IPS DF 4.7 (cell line): ENCODE measurements at regions not wholly inside any gene's neighbourhood (a gene's known extent, or its start where the extent isn't known, plus 50 kb on each side); places are given as distances from the start of the nearest gene placed in this dataset.

Experiments used
- DNase-seq: peaks from one replicate; pipeline ENCODE4 v3.0.0-alpha.2; 2013; ENCODE audit warnings: low spot score; ENCODE audit errors: extremely low read depth

GRCh38 chr7:155879592-155879991, 67.3 kb upstream of the SHH start:
- DNase-seq: no peak

- no peak for DNase-seq
These were observed 66.4 kb upstream of the SHH start for GRCh38 chr7:155878674-155879073.

DNA sequence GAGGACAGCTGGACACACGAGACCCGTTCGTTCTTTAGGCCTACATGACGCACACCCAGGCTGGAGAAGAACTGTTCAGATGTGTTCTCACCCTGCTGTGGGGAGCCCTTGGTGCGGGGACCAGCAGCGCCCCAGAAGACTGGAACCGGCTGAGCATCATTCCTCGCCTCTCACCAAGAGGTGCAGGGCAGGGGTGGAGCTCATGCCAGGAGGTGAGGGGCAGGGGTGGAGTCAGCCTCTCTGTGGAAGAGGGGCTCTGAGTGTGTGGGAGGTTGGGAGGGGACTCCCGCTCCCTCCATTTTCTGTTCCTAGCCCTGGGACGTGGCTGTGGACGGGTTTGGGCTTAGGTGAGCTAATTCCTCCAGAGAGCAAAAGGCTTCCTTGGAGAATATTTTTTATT, 66.0 kb upstream of the SHH start:
- DNase-seq: no peak

- DNase-seq: no peak
These were observed 64.9 kb upstream of the SHH start for GRCh38 chr7:155877167-155877566.

- DNase-seq: no peak
These were observed 62.1 kb upstream of the SHH start for GRCh38 chr7:155874411-155874810.

GRCh38 chr7:155874010-155874409, 61.7 kb upstream of the SHH start:
- DNase-seq: no peak

DNA sequence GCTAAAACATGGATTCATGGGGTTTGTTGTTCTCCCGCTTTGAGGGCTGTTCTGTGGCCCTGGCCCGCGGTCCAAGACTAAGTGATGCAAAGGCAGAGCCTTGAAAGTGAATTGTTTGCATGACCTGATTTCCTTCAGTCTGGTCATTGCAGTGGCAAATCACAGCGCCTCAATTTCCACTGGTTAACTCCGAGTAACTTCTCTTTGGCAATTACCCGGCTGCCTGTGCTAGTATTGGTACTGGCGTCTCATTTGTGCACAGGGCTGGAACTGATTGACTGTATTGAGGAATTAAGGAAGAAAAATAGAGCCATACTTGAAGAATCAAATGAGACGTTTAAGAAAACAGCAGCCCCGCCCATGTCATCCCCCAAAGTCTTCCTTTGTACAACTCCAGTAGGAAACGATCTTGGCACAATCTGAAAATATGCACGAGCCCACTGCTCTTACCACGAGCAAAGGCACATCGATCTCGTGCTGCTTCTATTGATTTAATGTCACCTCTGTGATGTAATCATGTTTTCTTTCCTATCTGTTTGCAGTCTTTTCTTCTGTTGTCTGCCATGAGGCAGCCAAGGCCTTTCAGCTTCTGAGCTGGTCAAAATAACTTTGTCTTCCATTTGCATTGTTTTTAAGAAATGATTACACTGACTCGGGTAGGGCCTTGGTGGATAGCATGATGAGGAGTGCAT, 60.6 kb upstream of the SHH start:
- no peak for DNase-seq

DNA sequence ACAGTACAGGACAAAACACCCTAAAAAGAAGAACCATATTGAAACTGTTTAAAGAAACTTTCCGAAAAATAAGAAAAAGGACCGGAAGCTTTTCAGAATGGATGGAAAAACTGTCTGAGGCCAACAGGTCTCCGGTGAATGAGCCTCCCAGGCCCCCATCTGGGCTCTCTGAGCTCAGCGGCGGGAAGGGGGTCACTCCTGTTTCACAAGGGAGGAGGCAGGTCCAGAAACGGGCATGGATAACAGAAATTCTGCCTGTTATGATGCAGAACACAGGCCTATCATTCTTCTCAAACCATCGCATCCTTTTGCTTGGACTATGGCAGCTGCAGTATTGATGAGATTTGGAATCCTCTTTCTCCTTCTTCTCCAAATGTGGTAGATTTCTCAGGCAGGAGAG, 58.9 kb upstream of the SHH start:
- no peak for DNase-seq

DNA sequence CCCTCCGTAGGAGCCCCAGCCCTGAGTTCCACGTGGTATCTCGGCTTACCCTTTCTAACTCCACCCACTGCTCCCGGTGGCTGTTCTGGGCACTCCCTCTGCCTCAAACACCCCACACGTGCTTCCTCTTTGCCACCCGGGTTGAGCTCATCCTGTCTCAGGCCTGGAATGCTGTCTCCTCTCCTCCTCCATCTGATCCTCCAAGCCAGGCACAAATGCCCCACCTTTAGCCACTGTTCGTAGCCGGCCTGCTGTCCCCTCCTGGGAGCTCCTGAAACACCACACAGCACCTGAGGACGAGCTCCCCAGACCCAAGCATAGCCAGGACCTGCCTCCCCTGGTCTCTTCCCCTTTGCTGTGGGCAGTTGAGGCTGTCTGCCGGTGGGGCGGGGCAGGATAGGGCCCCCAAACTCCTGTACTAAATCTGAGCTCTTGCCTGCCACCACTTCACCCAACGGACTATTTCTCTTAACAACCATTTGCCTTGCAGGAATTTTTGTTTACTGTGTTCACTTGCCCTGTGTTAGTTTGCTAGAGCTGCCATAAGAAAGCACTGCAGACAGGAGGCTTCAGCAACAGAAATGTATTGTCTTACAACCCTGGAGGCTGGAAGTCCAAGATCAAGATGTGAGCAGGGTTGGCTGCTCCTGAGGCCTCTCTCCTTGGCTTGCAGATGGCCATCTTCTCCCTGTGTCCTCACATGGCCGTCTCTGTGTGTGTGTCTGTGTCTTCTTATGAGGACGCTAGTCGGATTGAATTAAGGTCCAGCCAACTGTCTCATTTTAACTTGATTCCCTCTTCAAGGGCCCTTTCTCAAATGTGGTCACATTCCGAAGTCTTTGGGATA, 58.3 kb upstream of the SHH start:
- no peak for DNase-seq

DNA sequence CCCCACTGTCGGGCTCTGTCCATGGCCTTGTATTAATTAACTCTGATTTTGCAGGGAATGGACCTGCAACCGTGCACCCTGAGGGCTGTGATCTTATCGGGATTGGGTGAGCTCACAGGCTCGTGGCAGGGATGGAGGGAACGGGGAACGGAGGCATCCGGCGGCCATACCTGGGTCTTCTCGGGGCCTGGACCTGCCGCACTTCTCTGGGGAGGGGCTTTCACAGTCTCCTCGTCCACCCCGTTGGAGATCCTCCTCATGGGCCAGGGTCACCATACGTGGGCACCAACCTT, 57.5 kb upstream of the SHH start:
- no peak for DNase-seq

GRCh38 chr7:155868955-155869783, 56.9 kb upstream of the SHH start:
- no peak for DNase-seq

DNA sequence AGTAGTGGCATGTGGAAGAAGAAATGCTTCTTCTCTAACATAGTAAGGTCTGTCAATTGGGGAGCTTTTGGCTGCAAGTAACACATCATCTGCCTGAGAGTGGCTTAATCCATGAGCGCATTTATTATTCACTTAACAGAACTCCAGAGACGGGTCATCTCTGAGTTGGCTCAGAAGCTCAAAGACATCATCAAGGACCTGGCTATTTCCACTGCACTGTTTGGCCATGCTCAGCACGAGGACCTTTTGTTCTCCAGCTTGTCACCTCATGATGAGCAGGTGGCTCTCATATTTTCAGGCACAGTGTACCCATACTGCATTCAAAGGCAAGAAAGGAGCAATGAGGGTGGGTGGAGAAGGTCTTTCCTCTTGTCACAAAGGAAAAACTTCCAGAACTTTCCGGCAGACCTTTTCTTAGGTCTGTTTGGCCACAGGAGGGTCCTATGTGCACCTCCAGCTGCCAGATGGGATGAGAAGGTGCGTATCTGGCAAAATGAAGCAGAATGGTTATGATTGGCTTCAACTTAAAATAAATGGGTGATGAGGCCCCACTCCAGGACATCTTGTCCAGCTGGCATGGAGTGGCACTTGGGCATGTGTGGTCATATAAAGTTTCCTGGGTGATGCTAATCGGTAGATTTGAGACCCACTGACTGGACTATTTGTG, 55.6 kb upstream of the SHH start:
- DNase-seq: no peak

GRCh38 chr7:155867280-155867679, 55.0 kb upstream of the SHH start:
- DNase-seq: no peak

- no peak for DNase-seq
These were observed 53.7 kb upstream of the SHH start for GRCh38 chr7:155865830-155866525.

GRCh38 chr7:155864991-155865690, 52.9 kb upstream of the SHH start:
- DNase-seq: no peak

DNA sequence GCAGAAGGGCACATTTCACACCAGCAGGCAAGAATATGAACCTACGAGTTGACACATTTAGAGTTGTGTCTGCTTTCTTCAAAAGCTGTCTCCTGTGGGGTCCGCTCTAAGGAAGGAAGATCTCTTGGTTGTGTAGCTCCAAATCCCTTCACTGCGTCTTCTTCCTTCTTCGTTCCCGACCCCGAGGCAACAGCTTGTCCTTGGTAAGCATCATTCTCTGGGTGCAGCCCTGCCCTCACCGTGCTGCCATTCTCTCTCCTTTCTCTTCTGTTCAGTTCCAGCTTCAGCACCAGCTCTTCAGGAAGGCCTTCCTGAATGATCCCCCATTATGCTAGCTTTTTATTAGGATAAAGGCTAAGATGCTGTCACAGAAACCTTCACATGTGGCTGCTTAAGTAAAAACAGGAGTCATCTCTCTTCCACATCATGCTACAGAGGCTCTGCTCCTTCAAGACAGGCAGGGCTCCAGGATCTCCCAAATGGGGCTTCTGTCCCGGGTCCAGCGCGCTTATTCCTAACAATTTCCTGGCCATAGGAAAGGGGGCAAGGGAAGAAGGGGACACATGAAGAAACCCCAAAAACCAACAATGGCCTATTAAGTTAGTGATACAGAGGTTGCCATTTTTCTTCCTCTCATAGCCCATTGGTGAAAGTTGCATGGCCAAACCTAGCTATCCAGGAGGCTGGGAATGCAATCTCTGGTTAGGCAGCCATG, 52.2 kb upstream of the SHH start:
- no peak for DNase-seq

- no peak for DNase-seq
These were observed 51.5 kb upstream of the SHH start for GRCh38 chr7:155863721-155864151.

DNA sequence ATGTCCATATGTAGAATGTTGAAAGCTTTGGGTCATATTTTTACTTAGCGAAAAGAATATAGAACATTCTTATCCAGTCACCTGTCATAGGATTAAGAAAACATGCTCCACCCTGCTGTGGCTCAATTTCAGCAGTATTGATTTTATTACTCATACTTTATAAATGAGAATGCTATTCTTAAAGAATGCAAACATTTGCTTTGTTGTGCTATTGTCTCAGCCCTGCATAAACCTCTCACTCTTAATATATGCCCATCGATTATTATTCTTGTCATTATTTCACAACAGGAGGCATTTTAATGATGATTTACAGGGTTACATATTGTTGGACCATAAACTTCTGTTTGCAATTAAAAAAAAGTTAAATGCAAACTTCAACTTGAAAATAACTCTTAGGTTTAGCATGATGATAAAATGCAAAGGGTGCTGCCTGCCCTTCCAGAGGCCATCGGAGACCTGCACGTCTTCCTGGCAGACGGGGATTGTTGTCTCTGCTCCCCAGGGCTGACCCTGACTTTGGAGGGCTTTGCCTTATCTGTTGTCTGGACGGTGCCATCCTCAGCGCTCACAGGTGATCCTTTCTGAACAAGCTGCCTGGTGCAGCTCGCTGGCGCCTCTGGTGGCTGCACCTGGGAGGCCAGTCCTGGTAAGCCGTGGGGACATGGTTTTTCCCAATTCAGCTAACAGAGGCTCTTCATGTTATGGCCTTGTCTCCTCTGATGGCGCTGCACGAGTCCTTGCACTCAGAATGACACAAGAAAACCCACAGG, 50.0 kb upstream of the SHH start:
- DNase-seq: no peak
